ENCODE measurements at regions not wholly inside any gene's neighbourhood (a gene's known extent, or its start where the extent isn't known, plus 50 kb on each side); places are given as distances from the start of the nearest gene placed in this dataset.
"Not testable (repeated sequence)": the region's sequence is repeated elsewhere in the genome, so short reads cannot be mapped to it uniquely, and the experiment has no call there.

- not testable (repeated sequence) for DNase-seq
Observed at GRCh38 chr15:20260650-20261049, 280.9 kb downstream of the GOLGA6L6 start.

DNA sequence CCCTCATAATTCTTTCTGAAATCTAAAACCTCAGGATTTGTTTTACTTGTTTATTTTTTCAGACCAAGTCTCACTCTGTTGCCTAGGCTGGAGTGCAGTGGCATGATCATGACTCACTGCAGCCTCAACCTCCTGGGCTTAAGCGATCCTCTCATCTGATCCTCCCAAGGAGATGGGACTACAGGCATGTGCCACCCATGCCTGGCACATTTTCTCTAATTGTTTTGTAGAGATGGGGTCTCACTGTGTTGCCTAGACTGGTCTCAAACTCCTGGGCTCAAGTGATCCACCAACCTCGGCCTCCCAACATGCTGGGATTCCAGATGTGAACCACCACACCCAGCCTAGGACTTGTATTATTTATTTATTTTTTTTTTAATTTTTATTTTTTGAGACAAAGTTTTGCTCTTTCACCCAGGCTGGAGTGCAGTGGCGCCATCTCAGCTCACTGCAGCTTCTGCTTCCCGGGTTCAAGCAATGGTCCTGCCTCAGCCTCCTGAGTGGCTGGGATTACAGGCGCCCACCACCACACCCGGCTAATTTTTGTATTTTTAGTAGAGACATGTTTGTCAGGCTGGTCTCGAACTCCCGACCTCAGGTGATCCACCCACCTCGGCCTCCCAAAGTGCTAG, 281.9 kb downstream of the GOLGA6L6 start:
- not testable (repeated sequence) for DNase-seq

- not testable (repeated sequence) for DNase-seq
Observed at GRCh38 chr15:20256394-20256793, 285.2 kb downstream of the GOLGA6L6 start.

- not testable (repeated sequence) for DNase-seq
Observed at GRCh38 chr15:20255641-20256040, 286.0 kb downstream of the GOLGA6L6 start.

DNA sequence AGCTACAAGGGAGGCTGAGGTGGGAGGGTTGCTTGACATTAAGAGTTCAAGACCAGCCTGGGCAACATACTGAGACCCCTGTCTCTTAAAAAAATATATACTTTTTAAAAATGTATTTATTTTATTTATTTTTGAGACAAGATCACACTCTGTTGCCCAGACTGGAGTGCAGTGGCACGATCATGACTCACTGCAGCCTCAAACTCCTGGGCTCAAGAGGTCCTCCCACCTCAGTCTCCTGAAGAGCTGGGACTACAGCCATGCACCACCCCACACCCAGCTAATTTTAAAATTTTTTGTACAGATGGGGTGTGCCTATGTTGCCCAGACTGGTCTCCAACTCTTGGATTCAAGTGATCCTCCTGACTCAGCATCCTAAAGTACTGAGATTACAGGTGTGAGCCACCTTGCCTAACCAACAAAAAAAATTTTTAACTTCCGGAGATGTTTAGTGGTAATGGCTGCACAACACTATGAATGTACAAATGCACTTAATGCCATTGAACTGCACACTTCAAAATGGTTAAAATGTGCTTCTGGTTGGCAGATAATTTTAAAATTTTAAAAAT, 288.5 kb downstream of the GOLGA6L6 start:
- not testable (repeated sequence) for DNase-seq

GRCh38 chr15:20252040-20252439, 289.6 kb downstream of the GOLGA6L6 start:
- not testable (repeated sequence) for DNase-seq

DNA sequence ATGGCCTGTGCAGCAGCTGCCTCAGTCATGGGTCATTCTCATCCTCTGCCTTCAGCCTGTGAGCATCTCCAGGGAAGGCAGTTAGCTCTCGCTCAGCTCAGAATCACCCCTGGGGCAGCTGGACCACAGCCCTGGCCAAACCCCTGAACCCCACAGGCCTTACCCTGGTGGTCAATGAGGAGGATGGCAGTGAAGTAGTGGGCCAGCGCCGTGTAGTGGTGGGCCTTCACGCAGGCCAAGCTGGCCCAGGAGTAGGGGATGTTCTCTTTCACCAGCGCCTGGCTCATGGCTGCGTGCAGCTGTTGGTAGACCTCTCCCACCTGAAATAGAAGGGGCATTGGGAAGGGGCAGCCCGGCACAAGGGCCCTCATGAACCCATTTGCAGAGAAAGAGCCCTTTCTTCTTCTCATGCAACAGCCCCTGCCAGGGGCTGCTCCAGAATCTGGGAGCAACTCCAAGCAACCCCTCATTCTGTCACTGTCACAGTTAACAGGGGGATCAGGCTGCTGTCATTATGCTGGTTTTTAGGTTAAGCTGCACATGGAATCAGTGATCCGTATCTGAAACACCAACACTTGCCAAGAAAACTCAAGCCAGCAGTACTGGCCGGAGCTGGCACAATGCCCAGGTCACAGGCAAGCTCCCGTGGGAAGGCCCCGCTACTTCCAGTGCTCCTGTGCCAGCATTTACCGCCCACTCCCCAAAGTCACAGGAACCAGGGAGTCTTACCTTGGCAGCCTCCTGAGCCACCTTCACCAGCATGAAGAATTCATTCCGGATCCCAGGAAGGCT, 290.2 kb downstream of the GOLGA6L6 start:
- not testable (repeated sequence) for DNase-seq

- not testable (repeated sequence) for DNase-seq
Observed at GRCh38 chr15:20250206-20250605, 291.4 kb downstream of the GOLGA6L6 start.

DNA sequence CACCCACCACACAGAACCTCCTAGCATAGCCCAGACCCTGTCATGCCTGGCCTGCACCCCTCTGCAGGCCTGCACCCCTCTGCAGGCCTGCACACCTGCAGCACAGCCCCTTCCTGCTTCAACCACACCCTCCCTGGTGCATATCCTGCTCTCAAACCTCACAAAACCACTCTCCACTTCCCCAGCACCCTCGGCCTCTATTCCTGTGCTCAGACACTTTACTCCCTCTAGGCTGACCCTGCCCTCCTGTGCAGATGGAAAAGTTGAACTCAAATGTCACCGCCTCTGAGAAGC, 292.0 kb downstream of the GOLGA6L6 start:
- not testable (repeated sequence) for DNase-seq

DNA sequence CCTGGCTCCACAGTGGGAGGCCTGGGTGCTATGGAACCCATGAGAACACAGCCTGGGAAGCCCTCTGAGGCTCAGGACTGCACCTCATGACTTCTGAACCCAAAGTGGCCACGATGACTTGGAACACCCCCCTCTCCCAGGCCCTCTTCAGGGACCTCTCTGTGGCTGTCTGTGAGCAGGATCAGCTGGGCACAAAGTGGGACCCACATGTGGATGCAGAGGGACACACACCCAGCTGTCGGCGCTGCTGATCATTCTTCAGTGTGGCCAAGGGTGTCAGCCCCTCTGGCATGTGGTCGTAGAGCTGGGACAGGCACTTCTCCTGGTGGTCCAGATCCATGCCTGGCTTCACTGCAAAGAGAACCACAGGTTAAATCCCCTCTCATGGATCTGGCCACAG, 293.2 kb downstream of the GOLGA6L6 start:
- not testable (repeated sequence) for DNase-seq

DNA sequence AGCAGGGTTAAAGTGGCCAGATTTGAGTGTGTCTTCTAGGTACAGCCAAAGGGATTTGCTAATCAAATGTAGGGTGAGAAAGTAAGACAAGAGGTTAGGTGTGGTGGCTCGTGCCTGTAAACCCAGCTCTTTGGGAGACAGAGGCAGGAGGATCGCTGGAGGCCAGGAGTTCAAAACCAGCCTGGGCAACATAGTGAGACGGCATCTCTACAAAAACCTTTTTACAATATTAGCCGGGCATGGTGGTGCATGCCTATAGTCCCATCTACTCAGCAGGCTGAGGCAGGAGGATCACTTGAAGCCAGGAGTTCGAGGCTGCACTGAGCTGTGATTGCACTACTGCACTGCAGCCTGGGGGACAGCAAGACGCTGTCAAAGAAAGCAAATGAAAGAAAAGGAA, 294.5 kb downstream of the GOLGA6L6 start:
- DNase-seq = not testable (repeated sequence)

DNA sequence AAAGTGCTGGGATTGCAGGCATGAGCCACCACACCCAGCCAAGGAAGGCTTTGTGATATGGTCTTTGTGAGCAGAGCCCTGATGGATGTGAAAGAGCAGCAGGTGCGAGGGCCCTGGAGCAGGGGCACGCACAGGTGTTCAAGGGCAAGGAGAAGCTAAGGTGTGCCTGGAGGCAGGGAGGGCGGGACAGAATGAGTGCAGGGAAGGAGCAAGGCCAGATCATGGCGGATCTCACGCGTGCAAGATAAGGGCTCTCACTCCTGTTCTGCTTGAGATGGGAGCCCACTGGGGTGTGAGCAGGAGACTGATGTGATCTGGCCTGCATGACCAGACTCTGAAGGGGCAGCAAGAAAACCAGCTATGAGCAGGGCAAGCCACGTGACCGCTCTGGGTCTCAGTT, 295.0 kb downstream of the GOLGA6L6 start:
- not testable (repeated sequence) for DNase-seq

- DNase-seq = not testable (repeated sequence)
Observed at GRCh38 chr15:20245856-20246255, 295.7 kb downstream of the GOLGA6L6 start.

- DNase-seq = not testable (repeated sequence)
Observed at GRCh38 chr15:20244792-20245191, 296.8 kb downstream of the GOLGA6L6 start.

GRCh38 chr15:20243486-20244240, 297.9 kb downstream of the GOLGA6L6 start:
- not testable (repeated sequence) for DNase-seq

GRCh38 chr15:20240366-20240917, 301.2 kb downstream of the GOLGA6L6 start:
- not testable (repeated sequence) for DNase-seq

GRCh38 chr15:20239186-20239585, 302.4 kb downstream of the GOLGA6L6 start:
- not testable (repeated sequence) for DNase-seq

DNA sequence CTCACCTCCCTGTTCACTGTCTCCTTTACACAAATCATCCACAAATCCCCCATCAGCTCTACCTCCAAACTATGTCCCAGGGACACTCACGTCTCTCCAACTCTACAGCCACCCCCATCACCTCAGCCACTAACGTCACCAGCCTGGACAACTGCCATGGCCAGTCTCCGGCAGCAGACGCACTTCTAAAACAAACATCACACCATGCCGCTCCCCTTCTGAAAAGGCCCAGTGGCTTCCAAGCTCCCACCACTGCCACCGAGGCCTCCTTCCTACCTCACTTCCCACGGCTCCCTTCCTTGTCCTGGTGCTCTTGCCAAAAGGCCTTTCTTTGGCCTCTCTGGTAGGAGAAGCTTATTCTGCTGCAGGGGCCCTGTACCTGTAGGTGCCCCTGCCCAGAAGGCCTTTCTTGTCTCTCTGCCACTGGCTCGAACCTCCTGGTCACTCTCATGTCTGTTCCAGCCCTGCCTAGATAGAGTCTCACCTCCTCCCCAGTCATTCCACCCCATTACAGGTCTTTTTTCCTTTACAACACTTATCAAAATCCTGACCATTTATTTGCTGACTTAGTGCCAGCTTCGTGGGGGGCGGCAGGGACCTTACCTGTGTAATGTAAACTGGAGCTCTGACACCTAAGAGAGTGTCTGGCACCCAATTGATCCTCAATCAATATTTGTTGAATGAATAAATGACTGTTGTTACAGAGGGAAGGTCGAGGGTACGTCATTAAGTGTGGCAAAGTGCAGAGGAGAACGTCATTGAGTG, 304.2 kb downstream of the GOLGA6L6 start:
- DNase-seq = not testable (repeated sequence)

DNA sequence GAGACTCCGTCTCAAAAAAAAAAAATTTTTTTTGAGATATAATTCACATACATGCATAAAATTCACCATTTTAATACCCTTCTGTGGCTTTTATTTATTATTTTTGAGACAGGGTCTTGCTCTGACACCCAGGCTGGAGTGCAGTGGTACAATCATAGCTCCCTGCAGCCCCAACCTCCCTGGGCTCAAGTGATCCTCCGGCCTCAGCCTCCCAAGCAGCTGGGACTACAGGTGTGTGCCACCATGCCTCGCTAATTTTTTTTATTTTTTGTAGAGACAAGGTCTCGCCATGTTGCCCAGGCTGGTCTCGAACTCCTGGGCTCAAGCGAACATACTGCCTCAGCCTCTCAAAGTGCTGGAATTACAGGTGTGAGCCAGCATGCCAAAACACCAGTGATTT, 305.9 kb downstream of the GOLGA6L6 start:
- not testable (repeated sequence) for DNase-seq

GRCh38 chr15:20234006-20234540, 307.5 kb downstream of the GOLGA6L6 start:
- DNase-seq = not testable (repeated sequence)

- not testable (repeated sequence) for DNase-seq
Observed at GRCh38 chr15:20232457-20232856, 309.1 kb downstream of the GOLGA6L6 start.

GRCh38 chr15:20230656-20231055, 310.9 kb downstream of the GOLGA6L6 start:
- DNase-seq = not testable (repeated sequence)

Data from activated effector memory CD4-positive, alpha-beta T cell treated with Interleukin-2 at 50 U/mL for 16 hours (primary cell).